Activated T-helper 2 cell treated with anti-CD3 and anti-CD28 coated beads, Interferon-gamma antibody, Interleukin-2, Interleukin-4, amounts not matched to agents 10 μg/mL and 5 μg/mL and 100 μg/mL, durations not matched to agents 14 hours and 24 hours and 36 hours (primary cell): ENCODE measurements at regions not wholly inside any gene's neighbourhood (a gene's known extent, or its start where the extent isn't known, plus 50 kb on each side); places are given as distances from the start of the nearest gene placed in this dataset.

ENCODE experiments used
- DNase-seq: peaks from one replicate; pipeline ENCODE4 v3.0.0; 2021; ENCODE audit warnings: low spot score
- H3K27ac Mint-ChIP-seq: one replicate; pipeline ENCODE4 v1.8.0; 2021; ENCODE audit warnings: mixed read lengths
- H3K27me3 Mint-ChIP-seq: one replicate; pipeline ENCODE4 v1.8.0; 2021; ENCODE audit warnings: low read depth, mixed read lengths
- H3K36me3 Mint-ChIP-seq: one replicate; pipeline ENCODE4 v1.8.0; 2021; ENCODE audit warnings: low read depth, mixed read lengths
- H3K4me1 Mint-ChIP-seq: one replicate; pipeline ENCODE4 v1.8.0; 2021; ENCODE audit warnings: low read depth, mixed read lengths
- H3K4me3 Mint-ChIP-seq: one replicate; pipeline ENCODE4 v1.8.0; 2021; ENCODE audit warnings: low read depth, mild to moderate bottlenecking, moderate library complexity, mixed read lengths
- H3K9me3 Mint-ChIP-seq: one replicate; pipeline ENCODE4 v1.8.0; 2021; ENCODE audit warnings: mixed read lengths
- intact Hi-C: fragments of 100-400 bp; cut with micrococcal nuclease; formaldehyde crosslinking; loops from one replicate; pipeline ENCODE4 v1.15.1; 2023

GRCh38 chr1:29970747-29971325 lies 734.5 kb downstream of the PTPRU start:
- Mint-ChIP-seq H3K27me3 (no peaks in the 10 kb centered on the region), H3K4me1 (peaks cover 5% of the 10 kb centered on the region), H3K27ac (no peak overlapping the region), H3K9me3 (no peaks in the 10 kb centered on the region), H3K4me3 (no peak overlapping the region), H3K36me3 (no peaks in the 10 kb centered on the region)
- intact Hi-C loops: no loop called here
- no peak for DNase-seq

GRCh38 chr1:29969576-29969975 lies 733.3 kb downstream of the PTPRU start:
- peaks cover 5% of the 10 kb centered on the region for H3K4me1 Mint-ChIP-seq

DNA sequence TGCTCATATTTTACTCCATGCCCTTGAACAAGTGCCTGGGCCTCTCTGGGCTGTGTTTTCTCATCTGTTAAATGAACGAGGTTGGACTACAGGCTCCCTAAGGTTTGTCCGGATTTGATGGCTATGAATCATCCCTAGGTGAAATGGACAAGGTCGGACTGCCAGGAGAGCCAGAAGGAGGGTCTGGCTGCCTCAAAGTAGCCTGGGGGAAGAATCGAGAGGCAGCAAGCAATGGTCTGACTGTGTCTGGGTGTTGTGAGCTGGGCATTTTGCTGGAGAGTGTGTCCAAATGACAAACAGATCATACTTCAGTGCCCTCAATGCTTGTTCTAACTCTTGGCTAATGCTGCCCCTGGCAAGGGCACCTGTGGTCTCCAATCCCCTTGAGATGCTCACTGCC lies 730.9 kb downstream of the PTPRU start:
- DNase-seq: no peak
- Mint-ChIP-seq H3K4me1 (no peaks in the 10 kb centered on the region), H3K27ac (no peak overlapping the region), H3K36me3 (no peaks in the 10 kb centered on the region), H3K9me3 (no peaks in the 10 kb centered on the region), H3K27me3 (no peaks in the 10 kb centered on the region), H3K4me3 (no peak overlapping the region)
- intact Hi-C loops: no loop called here

More at GRCh38 chr1:29969576-29969975, 733.3 kb downstream of the PTPRU start:
- no peak overlapping the region for H3K4me3 Mint-ChIP-seq
- DNase-seq: no peak
- H3K9me3 Mint-ChIP-seq: no peaks in the 10 kb centered on the region
- intact Hi-C loops: no loop called here
- no peaks in the 10 kb centered on the region for H3K27me3 Mint-ChIP-seq
- H3K36me3 Mint-ChIP-seq: no peaks in the 10 kb centered on the region
- no peak overlapping the region for H3K27ac Mint-ChIP-seq

- H3K4me1 Mint-ChIP-seq: no peaks in the 10 kb centered on the region
- no peak for DNase-seq
- no peak overlapping the region for H3K27ac Mint-ChIP-seq
- no peaks in the 10 kb centered on the region for H3K9me3 Mint-ChIP-seq
- no peaks in the 10 kb centered on the region for H3K36me3 Mint-ChIP-seq
- intact Hi-C loops: no loop called here
- no peaks in the 10 kb centered on the region for H3K27me3 Mint-ChIP-seq
- no peak overlapping the region for H3K4me3 Mint-ChIP-seq
Observed at GRCh38 chr1:29966526-29967045, 730.3 kb downstream of the PTPRU start.

DNA sequence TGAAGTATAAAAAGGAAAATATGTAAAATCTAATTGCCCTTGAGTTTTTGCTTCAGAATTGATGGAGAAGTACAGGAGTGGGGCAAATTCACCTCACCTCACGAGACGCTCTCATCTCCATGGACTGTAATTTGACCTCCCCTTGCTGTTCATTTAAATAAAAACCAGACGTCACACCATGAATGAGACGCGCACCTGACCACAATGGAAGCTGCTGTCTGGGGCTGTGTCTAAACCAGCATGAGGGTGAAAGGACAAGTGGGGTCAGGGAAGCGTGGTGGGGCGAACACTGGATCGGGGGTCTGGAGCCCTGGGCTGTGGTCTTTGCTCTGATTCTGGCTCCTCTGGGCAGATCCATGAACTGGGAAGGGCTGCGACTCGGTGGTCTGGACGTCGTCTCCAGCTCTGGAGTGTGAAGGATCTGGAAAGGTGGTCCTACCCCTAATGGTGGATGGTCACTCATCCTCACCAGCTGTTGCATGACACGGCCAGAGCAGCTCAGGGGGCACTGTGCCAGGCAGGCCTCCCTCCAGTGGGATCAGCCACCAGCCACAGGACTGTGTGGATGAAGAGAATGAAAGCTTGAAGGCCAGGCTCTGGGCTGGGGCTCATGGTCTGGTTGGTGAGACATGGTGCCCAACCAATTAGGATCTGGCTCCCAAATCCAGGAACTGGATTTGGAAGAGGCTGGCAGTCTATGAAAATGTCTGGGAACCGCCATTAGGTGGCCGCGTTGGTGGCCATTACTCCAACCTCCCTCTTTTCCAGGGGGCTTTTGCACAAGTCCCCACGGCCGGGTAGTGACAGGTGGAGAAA lies 728.6 kb downstream of the PTPRU start:
- Mint-ChIP-seq H3K27ac (no peak overlapping the region), H3K9me3 (no peaks in the 10 kb centered on the region), H3K4me1 (no peaks in the 10 kb centered on the region), H3K27me3 (no peaks in the 10 kb centered on the region), H3K4me3 (no peak overlapping the region), H3K36me3 (no peaks in the 10 kb centered on the region)
- no peak for DNase-seq
- intact Hi-C loops: no loop called here

GRCh38 chr1:29963946-29964345 lies 727.6 kb downstream of the PTPRU start:
- no peaks in the 10 kb centered on the region for H3K27me3 Mint-ChIP-seq
- H3K4me3 Mint-ChIP-seq: no peak overlapping the region
- no peaks in the 10 kb centered on the region for H3K36me3 Mint-ChIP-seq
- H3K4me1 Mint-ChIP-seq: no peaks in the 10 kb centered on the region
- H3K9me3 Mint-ChIP-seq: no peaks in the 10 kb centered on the region
- intact Hi-C loops: no loop called here
- H3K27ac Mint-ChIP-seq: no peak overlapping the region
- DNase-seq: no peak

DNA sequence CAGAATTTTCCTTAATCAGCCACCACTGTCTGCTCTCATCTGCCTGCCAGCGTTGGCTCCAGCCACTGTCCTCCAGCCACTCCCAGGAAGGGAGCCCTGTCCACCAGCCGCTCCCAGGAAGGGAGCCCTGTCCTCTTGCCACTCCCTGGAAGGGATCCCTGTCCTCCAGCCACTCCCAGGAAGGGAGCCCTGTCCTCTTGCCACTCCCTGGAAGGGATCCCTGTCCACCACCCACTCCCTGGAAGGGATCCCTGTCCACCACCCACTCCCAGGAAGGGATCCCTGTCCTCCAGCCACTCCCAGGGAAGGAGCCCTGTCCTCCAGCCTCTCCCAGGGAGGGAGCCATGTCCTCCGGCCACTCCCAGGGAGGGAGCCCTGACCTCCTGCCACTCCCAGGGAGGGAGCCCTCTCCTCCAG lies 726.5 kb downstream of the PTPRU start:
- Mint-ChIP-seq H3K4me1 (no peaks in the 10 kb centered on the region), H3K27ac (no peak overlapping the region), H3K36me3 (no peaks in the 10 kb centered on the region), H3K27me3 (no peaks in the 10 kb centered on the region), H3K4me3 (no peak overlapping the region), H3K9me3 (no peaks in the 10 kb centered on the region)
- intact Hi-C loops: no loop called here
- no peak for DNase-seq

DNA sequence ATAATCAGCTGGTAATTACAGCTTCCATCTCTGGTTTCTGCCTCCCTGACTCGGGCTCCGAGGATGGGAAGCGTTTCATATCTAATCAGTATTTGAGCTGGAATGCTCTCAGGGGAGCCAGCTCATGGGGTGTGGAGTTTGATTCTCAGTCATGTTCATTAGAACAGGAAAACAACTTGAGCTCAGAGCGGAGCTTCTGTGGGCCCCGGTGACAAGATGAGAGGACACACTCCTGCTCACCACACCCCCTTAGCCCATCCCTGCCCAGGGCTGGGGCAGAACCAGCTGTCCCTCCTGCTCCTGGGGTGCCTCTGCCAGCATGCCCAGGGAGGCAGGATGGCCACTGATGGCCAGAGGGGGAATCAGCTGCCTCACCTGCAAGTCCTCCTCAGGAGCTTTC lies 726.0 kb downstream of the PTPRU start:
- DNase-seq: no peak
- intact Hi-C loops: no loop called here
- H3K9me3 Mint-ChIP-seq: no peaks in the 10 kb centered on the region

DNA sequence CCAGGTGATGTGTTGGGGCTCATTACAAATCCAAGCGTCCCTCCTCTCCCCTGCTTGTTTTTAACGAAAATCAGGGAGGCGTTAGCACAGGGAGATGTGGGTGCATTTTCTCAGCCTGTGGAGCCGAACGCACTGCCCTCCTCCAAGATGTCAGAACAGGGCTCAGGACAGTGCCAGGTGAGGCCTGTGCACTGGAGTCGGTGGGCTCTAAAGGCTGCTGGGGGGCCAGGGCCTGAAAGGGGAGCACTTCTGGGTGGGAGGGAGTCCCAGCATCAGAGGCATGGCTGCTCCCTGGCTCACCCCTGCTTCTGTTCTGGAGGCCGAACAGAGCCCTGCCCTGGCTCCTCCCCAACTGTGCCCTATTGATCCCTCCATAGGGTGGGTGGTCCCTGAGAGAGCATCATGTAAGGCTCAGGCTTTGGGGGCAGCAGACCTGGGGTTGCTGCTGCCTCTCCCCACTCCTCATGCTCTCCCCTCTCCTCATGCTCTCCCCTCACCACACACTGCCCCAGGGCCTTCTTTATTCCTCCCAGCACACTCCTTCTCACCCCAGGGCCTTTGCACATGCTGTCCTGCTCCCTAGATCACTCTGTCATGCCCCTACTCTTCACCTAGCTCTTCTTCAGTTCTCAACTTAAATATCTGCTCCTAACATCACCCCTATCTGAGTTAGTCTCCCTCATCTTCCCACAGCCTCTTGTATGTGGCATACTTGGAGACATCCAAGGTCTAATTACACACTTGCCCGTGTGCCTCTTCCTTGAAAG lies 725.2 kb downstream of the PTPRU start:
- H3K4me1 Mint-ChIP-seq: no peaks in the 10 kb centered on the region
- no peak overlapping the region for H3K27ac Mint-ChIP-seq
- H3K27me3 Mint-ChIP-seq: no peaks in the 10 kb centered on the region
- no peaks in the 10 kb centered on the region for H3K36me3 Mint-ChIP-seq
- no peak overlapping the region for H3K4me3 Mint-ChIP-seq
- intact Hi-C loops: no loop called here
- no peak for DNase-seq
- no peaks in the 10 kb centered on the region for H3K9me3 Mint-ChIP-seq

More for the DNA sequence above, 726.0 kb downstream of the PTPRU start:
- no peak overlapping the region for H3K4me3 Mint-ChIP-seq
- no peak overlapping the region for H3K27ac Mint-ChIP-seq
- no peaks in the 10 kb centered on the region for H3K27me3 Mint-ChIP-seq
- H3K4me1 Mint-ChIP-seq: no peaks in the 10 kb centered on the region
- no peaks in the 10 kb centered on the region for H3K36me3 Mint-ChIP-seq

- intact Hi-C loops: no loop called here
- Mint-ChIP-seq H3K27me3 (no peaks in the 10 kb centered on the region), H3K4me1 (no peaks in the 10 kb centered on the region), H3K4me3 (no peak overlapping the region), H3K9me3 (no peaks in the 10 kb centered on the region), H3K36me3 (no peaks in the 10 kb centered on the region), H3K27ac (no peak overlapping the region)
- DNase-seq: no peak
Observed at GRCh38 chr1:29960876-29961275, 724.6 kb downstream of the PTPRU start.

- Mint-ChIP-seq H3K4me1 (no peaks in the 10 kb centered on the region), H3K27ac (no peak overlapping the region), H3K27me3 (no peaks in the 10 kb centered on the region), H3K9me3 (no peaks in the 10 kb centered on the region), H3K4me3 (no peak overlapping the region), H3K36me3 (no peaks in the 10 kb centered on the region)
- no peak for DNase-seq
- intact Hi-C loops: no loop called here
Observed at GRCh38 chr1:29960156-29960755, 723.9 kb downstream of the PTPRU start.

- intact Hi-C loops: no loop called here
- H3K4me3 Mint-ChIP-seq: no peak overlapping the region
- H3K27ac Mint-ChIP-seq: no peak overlapping the region
- H3K9me3 Mint-ChIP-seq: no peaks in the 10 kb centered on the region
- DNase-seq: no peak
- no peaks in the 10 kb centered on the region for H3K36me3 Mint-ChIP-seq
- H3K27me3 Mint-ChIP-seq: no peaks in the 10 kb centered on the region
- no peaks in the 10 kb centered on the region for H3K4me1 Mint-ChIP-seq
Observed at GRCh38 chr1:29959356-29959755, 723.0 kb downstream of the PTPRU start.
